Nephron (organoid): ENCODE measurements at regions not wholly inside any gene's neighbourhood (a gene's known extent, or its start where the extent isn't known, plus 50 kb on each side); places are given as distances from the start of the nearest gene placed in this dataset.

Experiments
- H3K27ac Mint-ChIP-seq, 3 experiments: 2 replicates each; pipeline ENCODE4 v1.8.0; 2020; ENCODE audit warnings: mixed read lengths in 3 of 3, mild to moderate bottlenecking in 2 of 3, moderate library complexity in 1 of 3
- H3K27me3 Mint-ChIP-seq: 2 replicates; pipeline ENCODE4 v1.8.0; 2021; ENCODE audit warnings: low read depth, mild to moderate bottlenecking, moderate library complexity, mixed read lengths
- H3K36me3 Mint-ChIP-seq: 2 replicates; pipeline ENCODE4 v1.8.0; 2020; ENCODE audit warnings: low read depth, mixed read lengths
- H3K4me1 Mint-ChIP-seq: 2 replicates; pipeline ENCODE4 v1.8.0; 2020; ENCODE audit warnings: mixed read lengths
- H3K4me3 Mint-ChIP-seq, 3 experiments: 2 replicates each; pipeline ENCODE4 v1.8.0; 2020; ENCODE audit warnings: mild to moderate bottlenecking in 3 of 3, mixed read lengths in 3 of 3, moderate library complexity in 2 of 3
- H3K9me3 Mint-ChIP-seq: 2 replicates; pipeline ENCODE4 v1.8.0; 2020; ENCODE audit warnings: mixed read lengths
- TF ChIP-seq, protein P1 (sequence below), 3 experiments: fragments of 200-600 bp; sonication (generic); IDR thresholded peaks; one replicate each; pipeline ENCODE4 v1.5.0; 2021; ENCODE audit warnings: antibody characterized with exemption in 3 of 3; ENCODE audit not compliant: unreplicated experiment in 3 of 3

DNA sequence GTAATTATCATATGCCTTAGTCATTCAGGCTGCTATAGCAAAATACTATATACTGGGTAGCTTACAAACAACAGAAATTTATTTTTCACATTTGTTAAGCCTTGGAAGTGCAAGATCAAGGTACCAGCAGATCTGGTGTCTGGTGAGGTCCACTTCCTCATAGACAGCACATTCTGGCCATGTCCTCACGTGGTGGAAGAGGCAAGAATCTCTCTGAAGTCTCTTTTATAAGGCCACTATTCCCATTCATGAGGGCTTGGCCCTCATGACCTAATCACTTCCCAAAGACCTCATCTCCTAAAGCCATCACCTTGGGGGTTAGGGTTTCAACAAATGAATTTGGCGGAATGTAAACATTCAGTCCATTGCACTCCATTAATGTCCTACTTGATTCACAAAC, 137.5 kb upstream of the C1GALT1 start:
- Mint-ChIP-seq H3K9me3 (peaks cover 8% of the 10 kb centered on the region), H3K27ac (no peak overlapping the region), H3K36me3 (no peaks in the 10 kb centered on the region), H3K4me3 (no peak overlapping the region), H3K27me3 (no peaks in the 10 kb centered on the region), H3K4me1 (no peaks in the 10 kb centered on the region)
- TF ChIP-seq, protein P1, sequence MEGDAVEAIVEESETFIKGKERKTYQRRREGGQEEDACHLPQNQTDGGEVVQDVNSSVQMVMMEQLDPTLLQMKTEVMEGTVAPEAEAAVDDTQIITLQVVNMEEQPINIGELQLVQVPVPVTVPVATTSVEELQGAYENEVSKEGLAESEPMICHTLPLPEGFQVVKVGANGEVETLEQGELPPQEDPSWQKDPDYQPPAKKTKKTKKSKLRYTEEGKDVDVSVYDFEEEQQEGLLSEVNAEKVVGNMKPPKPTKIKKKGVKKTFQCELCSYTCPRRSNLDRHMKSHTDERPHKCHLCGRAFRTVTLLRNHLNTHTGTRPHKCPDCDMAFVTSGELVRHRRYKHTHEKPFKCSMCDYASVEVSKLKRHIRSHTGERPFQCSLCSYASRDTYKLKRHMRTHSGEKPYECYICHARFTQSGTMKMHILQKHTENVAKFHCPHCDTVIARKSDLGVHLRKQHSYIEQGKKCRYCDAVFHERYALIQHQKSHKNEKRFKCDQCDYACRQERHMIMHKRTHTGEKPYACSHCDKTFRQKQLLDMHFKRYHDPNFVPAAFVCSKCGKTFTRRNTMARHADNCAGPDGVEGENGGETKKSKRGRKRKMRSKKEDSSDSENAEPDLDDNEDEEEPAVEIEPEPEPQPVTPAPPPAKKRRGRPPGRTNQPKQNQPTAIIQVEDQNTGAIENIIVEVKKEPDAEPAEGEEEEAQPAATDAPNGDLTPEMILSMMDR (IDR thresholded peaks at IDR 0.05; ENCODE audit: unreplicated experiment in 3 of 3): no peak

DNA sequence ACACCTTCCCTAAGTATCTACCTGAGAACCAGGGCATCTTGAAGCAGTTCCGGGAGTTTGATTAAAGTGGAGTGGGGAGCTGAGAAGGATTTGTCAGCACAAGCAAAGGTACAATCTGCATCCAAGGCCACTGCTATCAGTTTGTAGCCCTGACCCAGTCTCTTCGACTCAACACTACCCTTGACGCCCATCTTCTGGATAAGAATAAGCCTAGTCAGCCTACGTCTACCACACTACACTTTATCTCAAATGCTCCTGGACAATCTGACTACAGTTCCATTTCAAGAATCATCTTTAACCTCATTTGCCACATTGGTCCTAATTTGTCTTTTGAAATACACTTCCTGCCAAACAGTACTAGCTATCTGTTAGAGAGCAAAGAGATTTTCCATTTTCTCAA, 134.1 kb upstream of the C1GALT1 start:
- Mint-ChIP-seq H3K27ac (no peak overlapping the region), H3K27me3 (peaks cover 3% of the 10 kb centered on the region), H3K4me3 (no peak overlapping the region), H3K36me3 (no peaks in the 10 kb centered on the region), H3K9me3 (peaks cover 3% of the 10 kb centered on the region), H3K4me1 (no peaks in the 10 kb centered on the region)
- TF ChIP-seq, protein P1 (IDR thresholded peaks at IDR 0.05; ENCODE audit: unreplicated experiment in 3 of 3): no peak

DNA sequence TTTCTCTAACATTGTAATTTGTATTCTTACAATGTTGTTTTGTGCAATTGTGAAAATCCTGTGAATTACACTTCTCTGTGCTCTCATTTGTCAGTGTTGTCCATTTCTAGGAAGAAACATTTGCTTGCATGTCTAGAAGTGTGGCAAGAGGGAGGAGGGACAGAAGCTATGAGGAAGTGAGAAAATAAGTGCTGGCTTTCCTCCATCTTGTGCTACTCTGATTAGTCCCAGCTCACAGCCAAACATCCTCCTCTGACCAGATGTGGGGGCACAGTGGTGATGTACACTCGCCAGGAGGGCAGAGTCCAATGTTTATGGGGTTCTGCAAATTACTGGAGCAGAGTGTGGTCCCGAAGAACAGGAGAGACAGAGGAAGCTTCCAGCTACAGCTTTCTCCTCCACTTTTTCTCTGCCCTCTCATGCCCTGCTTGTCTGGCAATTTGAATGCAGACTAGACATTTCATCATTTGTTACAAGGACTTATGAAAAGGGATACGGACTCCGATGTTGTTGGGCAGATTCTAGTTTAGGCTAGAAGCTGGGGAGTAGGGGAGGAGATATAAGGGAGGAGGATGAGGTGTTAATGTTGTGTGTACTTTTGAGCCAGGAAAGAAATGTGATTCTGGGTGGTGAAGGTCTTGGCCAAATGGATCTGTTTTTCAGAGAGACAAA, 131.0 kb upstream of the C1GALT1 start:
- Mint-ChIP-seq H3K36me3 (no peaks in the 10 kb centered on the region), H3K27ac (peak overlapping the region in 2 of 3 experiments; percentile 44 to 75), H3K4me1 (no peaks in the 10 kb centered on the region), H3K4me3 (no peak overlapping the region), H3K27me3 (peaks cover 7% of the 10 kb centered on the region), H3K9me3 (no peaks in the 10 kb centered on the region)
- TF ChIP-seq, protein P1 (IDR thresholded peaks at IDR 0.05; ENCODE audit: unreplicated experiment in 3 of 3): no peak

DNA sequence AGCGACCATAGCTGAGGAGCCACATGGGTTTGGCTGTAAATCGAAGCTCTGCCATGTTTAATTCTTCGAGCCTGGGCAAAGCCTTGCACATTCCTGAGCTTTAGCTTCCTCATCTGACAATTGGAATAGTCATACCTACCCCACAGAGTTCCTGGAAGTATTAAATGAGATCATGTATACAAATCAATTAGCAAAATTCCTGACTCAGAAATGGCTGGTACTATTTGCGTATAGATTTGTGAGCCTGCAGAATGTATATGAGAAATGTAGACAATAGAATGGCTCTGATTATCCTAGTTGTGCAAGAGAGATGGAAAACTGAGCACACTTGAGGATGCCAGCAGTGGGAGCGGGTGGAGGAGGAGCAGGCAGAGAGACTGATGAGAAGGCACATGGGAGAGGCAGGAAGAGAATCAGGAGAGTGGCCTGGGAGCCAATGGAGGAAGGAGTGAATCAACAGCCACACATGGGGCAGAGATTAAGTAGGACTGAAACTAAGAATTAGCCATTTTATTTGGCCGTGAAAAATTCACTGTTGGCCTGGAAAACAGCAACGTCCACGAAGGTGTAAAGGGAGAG, 128.0 kb upstream of the C1GALT1 start:
- Mint-ChIP-seq H3K36me3 (no peaks in the 10 kb centered on the region), H3K27ac (no peak overlapping the region), H3K4me1 (no peaks in the 10 kb centered on the region), H3K27me3 (peaks cover 13% of the 10 kb centered on the region), H3K4me3 (no peak overlapping the region), H3K9me3 (no peaks in the 10 kb centered on the region)
- TF ChIP-seq, protein P1 (IDR thresholded peaks at IDR 0.05; ENCODE audit: unreplicated experiment in 3 of 3): no peak

DNA sequence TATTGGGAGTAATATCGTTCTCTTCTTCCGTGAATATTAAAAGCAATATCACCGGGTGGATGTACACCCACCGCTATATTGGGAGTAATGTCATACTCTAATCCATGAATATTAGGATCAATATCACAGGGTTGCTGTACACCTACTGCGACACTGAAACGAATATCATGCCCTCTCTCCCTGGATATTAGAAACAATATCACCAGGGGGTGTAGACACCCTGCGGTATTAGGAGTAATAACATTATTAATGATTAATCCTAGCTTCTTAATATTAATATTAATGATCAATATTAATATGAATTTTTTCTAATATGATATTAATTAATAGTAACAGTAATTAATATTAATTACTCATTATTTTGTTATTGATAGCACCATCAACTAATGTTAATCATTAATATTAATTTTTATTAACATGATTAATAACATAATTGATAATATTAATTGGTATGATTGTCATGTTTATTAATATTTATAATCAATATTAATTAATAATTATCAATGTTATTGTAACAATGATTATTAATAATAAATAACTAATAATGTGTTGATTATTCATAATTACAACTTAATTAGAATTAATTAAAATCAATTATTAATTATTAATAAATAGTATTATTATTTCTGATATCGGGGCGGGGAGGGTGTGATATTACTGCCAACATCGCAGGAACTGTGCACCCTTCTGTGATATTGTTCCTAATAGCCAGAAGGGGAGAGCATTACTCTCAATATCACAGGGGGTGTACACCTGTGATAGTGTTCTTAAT, 121.3 kb upstream of the C1GALT1 start:
- peaks cover 6% of the 10 kb centered on the region for H3K9me3 Mint-ChIP-seq
- H3K4me3 Mint-ChIP-seq: no peak overlapping the region
- H3K36me3 Mint-ChIP-seq: no peaks in the 10 kb centered on the region
- peaks cover 6% of the 10 kb centered on the region for H3K27me3 Mint-ChIP-seq
- no peak overlapping the region for H3K27ac Mint-ChIP-seq
- no peaks in the 10 kb centered on the region for H3K4me1 Mint-ChIP-seq
- TF ChIP-seq, protein P1 (IDR thresholded peaks at IDR 0.05; ENCODE audit: unreplicated experiment in 3 of 3): no peak
